ENCODE measurements at regions not wholly inside any gene's neighbourhood (a gene's known extent, or its start where the extent isn't known, plus 50 kb on each side); places are given as distances from the start of the nearest gene placed in this dataset.

GRCh38 chr12:124420041-124420995 is 125.4 kb downstream of the RFLNA start:
- Histone ChIP-seq H3K4me2 (ENCODE audit: low read length) (no peak overlapping the region), H3K36me3 (ENCODE audit: insufficient read depth, low read length) (peaks cover 14% of the 10 kb centered on the region; the same call in 1 of the 2 replicates), H4K20me1 (ENCODE audit: insufficient read depth, low read length) (no peaks in the 10 kb centered on the region), H3K27ac (ENCODE audit: low read depth, low read length, poor library complexity, severe bottlenecking) (no peak overlapping the region), H3K9me3 (ENCODE audit: low read length) (no peaks in the 10 kb centered on the region), H3K4me1 (ENCODE audit: insufficient read depth, low read length, poor library complexity, severe bottlenecking) (no peaks in the 10 kb centered on the region), H3K79me2 (ENCODE audit: insufficient read depth, low read depth, low read length) (no peaks in the 10 kb centered on the region), H3K4me3 (ENCODE audit: low read depth, low read length, poor library complexity, severe bottlenecking) (no peak overlapping the region), H3K9me2 (ENCODE audit: insufficient read depth, low read length) (no peaks in the 10 kb centered on the region), H2AFZ (ENCODE audit: low read length) (no peak overlapping the region)
- DNase-seq (ENCODE audit: low spot score), result no peak
- intact Hi-C loops (cut with micrococcal nuclease; ENCODE audit: unreplicated experiment), result no loop called here
- ChIA-PET POLR2A (no interaction called here), CTCF (ENCODE audit: unreplicated experiment) (no interaction called here)
- no TSS peak for BruUV-seq (replicated peaks)
- no peak for TF ChIP-seq CTCF (conservative IDR thresholded peaks at IDR 0.05; ENCODE audit: low read length)
- TF ChIP-seq EZH2phosphoT487 (IDR thresholded peaks at IDR 0.05; ENCODE audit: borderline replicate concordance, low read depth, low read length), result no peak

DNA sequence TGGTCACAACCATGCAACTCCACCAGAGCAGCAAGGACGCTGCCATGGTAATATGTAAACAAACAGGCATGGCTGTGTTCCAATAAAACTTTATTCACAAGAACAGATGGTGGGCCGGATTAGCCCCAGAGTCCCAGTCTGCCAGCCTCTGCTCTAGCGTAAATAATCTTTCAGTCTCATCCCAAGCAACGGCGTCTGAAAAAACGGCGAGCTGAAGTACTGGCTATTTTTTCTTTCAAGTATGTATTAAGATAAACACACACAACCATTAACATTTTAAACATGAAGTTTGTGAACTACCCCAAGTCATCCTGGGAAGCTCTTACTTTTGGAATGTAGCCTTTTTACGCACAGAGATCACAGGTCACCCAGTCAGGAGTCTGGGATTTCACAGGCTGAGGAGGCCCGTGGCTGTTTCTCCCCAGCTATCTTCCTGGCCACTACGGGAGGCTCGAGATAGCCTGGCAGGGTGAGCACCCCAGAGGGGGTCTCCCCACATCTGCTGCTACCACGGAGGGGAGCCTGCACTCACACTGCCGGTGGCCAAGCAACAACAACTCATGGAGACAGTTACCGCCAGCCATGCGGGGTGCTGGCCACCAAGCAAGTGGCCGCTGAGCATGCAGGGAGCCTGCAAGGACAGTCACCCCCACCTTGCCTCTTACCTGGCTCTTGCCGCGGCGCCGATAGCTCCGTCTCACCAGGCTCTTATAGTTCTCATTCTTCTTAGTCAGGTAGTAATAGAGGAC is 124.6 kb downstream of the RFLNA start:
- POLR2A ChIA-PET, result no interaction called here
- DNase-seq (ENCODE audit: low spot score), result no peak
- no peaks in the 10 kb centered on the region for H3K4me1 ChIP-seq (ENCODE audit: insufficient read depth, low read length, poor library complexity, severe bottlenecking)
- no peak overlapping the region for H2AFZ ChIP-seq (ENCODE audit: low read length)
- no peaks in the 10 kb centered on the region for H3K9me2 ChIP-seq (ENCODE audit: insufficient read depth, low read length)
- intact Hi-C loops (cut with micrococcal nuclease; ENCODE audit: unreplicated experiment), result no loop called here
- TF ChIP-seq CTCF (conservative IDR thresholded peaks at IDR 0.05; ENCODE audit: low read length), result no peak
- no peak for TF ChIP-seq EZH2phosphoT487 (IDR thresholded peaks at IDR 0.05; ENCODE audit: borderline replicate concordance, low read depth, low read length)
- no TSS peak for BruUV-seq (replicated peaks)
- peaks cover 14% of the 10 kb centered on the region; the same call in 1 of the 2 replicates for H3K36me3 ChIP-seq (ENCODE audit: insufficient read depth, low read length)
- H4K20me1 ChIP-seq (ENCODE audit: insufficient read depth, low read length), result no peaks in the 10 kb centered on the region
- no peak overlapping the region for H3K27ac ChIP-seq (ENCODE audit: low read depth, low read length, poor library complexity, severe bottlenecking)
- H3K9me3 ChIP-seq (ENCODE audit: low read length), result no peaks in the 10 kb centered on the region
- CTCF ChIA-PET (ENCODE audit: unreplicated experiment), result no interaction called here
- H3K4me2 ChIP-seq (ENCODE audit: low read length), result no peak overlapping the region
- no peaks in the 10 kb centered on the region for H3K79me2 ChIP-seq (ENCODE audit: insufficient read depth, low read depth, low read length)
- H3K4me3 ChIP-seq (ENCODE audit: low read depth, low read length, poor library complexity, severe bottlenecking), result no peak overlapping the region

Measured in OCI-LY7 (cell line).